Suprapubic skin (tissue), 2 donors: ENCODE measurements at regions not wholly inside any gene's neighbourhood (a gene's known extent, or its start where the extent isn't known, plus 50 kb on each side); places are given as distances from the start of the nearest gene placed in this dataset.

Experiments used
- EP300 ChIP-seq: sonication (generic); formaldehyde crosslinking; IDR thresholded peaks from one replicate; pipeline ENCODE4 v1.6.1; 2017; ENCODE audit warnings: antibody characterized with exemption
- POLR2A ChIP-seq, 2 donors: fragments of 450-650 bp; IDR thresholded peaks; one replicate each; pipeline ENCODE4 v1.6.1; 2017; ENCODE audit warnings: antibody characterized with exemption in 2 of 2, mild to moderate bottlenecking in 2 of 2, moderate library complexity in 2 of 2

- TF ChIP-seq EP300 = no peak
- TF ChIP-seq POLR2A (IDR thresholded peaks at IDR 0.05) = no peak
Measured at GRCh38 chr6:137982418-137983189, 115.5 kb downstream of the TNFAIP3 start.
